Activated CD4-positive, alpha-beta T cell treated with anti-CD3 and anti-CD28 coated beads, Interleukin-2, amount 50 U/mL, for 16 hours (primary cell): ENCODE measurements at regions not wholly inside any gene's neighbourhood (a gene's known extent, or its start where the extent isn't known, plus 50 kb on each side); places are given as distances from the start of the nearest gene placed in this dataset.
"Not testable (repeated sequence)": the region's sequence is repeated elsewhere in the genome, so short reads cannot be mapped to it uniquely, and the experiment has no call there.

ENCODE experiments used
- DNase-seq: peaks from one replicate; pipeline ENCODE4 v3.0.0-alpha.2; 2020

GRCh38 chr3:147471741-147472140 is 62.6 kb downstream of the ZIC1 start:
- DNase-seq = no peak

- no peak for DNase-seq
Observed at GRCh38 chr3:147472846-147473245, 63.7 kb downstream of the ZIC1 start.

GRCh38 chr3:147483145-147483544 is 74.0 kb downstream of the ZIC1 start:
- no peak for DNase-seq

DNA sequence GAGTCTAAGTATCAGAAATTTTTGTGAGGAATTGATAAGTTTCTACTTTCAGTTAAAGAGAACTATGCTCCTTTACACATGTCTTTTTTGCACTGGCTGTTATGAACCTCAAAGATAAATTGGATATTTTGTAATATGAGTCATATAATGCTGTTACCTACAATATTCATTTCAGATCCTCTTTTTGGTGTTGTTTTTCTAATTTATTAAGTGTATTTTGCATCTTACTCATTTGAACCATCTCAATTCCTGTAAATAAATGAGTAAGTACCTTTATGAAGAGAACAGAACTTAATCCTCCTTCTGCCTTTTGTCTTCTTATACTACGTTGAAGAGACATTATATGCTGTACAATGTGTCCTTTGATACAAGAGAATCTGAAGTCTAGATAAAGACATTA is 74.4 kb downstream of the ZIC1 start:
- DNase-seq = no peak

GRCh38 chr3:147493065-147493464 is 83.9 kb downstream of the ZIC1 start:
- DNase-seq = no peak

- no peak for DNase-seq
Observed at GRCh38 chr3:147493666-147494065, 84.5 kb downstream of the ZIC1 start.

DNA sequence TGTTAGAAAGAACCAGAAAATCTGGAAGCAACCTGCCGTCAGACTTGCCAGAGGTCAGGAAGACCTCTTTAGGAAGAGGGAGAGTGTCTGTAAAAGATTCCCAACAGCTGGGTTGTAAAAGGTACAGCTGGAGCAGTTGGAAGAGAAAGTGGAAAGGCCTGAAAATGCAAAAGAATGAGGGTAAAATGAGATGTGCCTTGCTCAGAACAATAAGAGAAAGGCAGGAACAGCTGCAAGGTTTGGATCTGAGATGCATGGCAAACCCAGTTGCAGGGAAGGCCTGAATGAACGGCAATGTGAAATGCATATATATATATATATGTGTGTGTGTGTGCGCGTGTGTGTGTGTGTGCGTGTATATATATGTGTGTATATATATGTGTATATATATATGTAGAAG is 88.1 kb downstream of the ZIC1 start:
- no peak for DNase-seq

- no peak for DNase-seq
Observed at GRCh38 chr3:147507638-147508286, 98.6 kb downstream of the ZIC1 start.

DNA sequence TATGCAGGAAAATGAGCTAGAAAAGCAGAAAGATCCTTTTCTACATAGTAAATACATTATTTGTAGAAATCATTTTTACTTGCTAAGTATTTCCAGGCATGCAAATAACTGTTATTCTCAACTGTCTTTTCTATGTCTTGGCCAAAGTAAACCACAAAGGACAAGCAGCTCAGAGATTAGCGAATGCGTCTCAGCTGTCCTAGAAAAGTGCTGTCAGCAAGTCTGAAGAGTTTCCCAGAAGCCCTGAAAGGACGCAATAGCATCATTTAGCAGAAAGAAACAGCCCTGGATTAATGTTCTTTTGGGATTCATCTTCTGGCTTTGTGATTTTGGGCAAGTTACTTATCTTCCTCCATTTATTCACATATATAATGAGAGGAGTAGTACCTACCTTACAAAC is 100.3 kb downstream of the ZIC1 start:
- DNase-seq = no peak

- DNase-seq = no peak
Observed at GRCh38 chr3:147513785-147514184, 104.6 kb downstream of the ZIC1 start.

DNA sequence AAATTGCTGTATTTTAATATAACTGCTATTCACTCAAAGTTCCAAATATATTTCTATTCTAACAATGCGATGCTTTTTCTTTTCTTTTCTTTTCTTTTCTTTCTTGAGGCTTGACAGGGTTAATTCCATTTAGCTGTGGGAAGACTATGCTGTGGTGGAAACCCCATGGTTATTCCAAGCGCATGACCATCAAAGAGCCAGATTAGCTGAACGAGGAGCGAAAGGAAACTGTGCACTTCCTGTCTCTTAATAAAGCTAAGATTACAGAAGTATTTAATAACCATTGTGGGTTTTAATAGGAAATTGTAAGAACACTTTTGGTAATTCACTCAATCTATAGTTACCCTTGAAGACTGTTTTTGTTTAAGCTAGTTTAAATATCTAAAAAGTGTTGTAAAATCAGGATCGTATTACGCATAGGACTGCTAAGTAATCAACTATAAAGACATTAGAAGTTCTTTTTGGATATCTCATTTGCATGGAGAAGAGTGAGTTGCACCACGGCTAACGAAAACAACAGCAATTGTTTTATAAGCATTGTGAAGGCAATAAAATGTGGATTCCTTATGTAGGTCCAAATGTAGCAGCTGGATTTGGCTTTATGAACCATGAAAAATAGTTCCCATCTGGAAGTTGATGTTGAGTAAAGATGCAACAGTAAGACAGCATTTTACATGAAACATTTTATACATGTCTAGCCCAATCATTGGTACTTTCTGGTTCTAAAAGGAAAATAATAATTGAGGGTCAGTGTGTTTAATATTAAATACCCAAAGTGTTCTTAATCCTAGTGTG is 105.4 kb downstream of the ZIC1 start:
- no peak for DNase-seq

- no peak for DNase-seq
Observed at GRCh38 chr3:147518465-147518864, 109.3 kb downstream of the ZIC1 start.

GRCh38 chr3:147521646-147522045 is 112.5 kb downstream of the ZIC1 start:
- DNase-seq = no peak

DNA sequence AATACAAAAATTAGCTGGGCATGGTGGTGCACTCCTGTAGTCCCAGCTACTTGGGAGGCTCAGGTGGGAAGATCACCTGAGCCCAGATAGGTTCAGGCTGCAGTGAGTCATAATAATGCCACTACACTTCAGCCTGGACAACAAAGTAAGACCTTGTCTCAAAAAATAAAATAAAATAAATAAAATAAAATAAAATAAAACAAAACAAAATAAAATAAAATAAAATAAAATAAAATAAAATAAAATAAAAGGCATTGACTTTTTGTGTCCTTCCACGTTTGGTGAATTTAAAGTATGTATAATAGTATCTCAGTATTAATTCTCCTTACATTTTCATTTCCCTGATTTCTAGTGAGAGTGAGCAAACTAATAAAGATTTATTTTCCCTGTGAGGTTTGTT is 113.6 kb downstream of the ZIC1 start:
- not testable (repeated sequence) for DNase-seq

DNA sequence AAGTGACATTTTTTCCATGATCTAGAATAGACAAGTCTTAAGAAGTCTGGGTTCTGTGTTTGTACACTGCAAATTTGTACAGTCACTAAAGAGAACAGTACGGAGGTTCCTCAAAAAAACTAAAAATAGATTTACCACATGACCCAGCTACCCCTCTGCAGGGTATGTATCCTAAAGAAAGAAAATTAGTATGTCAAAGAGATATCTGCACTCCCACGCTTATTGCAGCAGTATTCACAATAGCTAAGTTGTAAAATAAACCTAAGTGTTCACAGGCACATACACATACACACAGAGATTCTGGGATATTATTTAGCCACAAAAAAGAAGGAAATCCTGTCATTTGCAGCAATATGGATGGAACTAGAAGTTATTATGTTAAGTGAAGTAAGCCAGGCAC is 120.4 kb downstream of the ZIC1 start:
- no peak for DNase-seq

GRCh38 chr3:147538034-147538433 is 128.9 kb downstream of the ZIC1 start:
- no peak for DNase-seq

- DNase-seq = no peak
Observed at GRCh38 chr3:147540921-147541320, 131.8 kb downstream of the ZIC1 start.

GRCh38 chr3:147544290-147544689 is 135.1 kb downstream of the ZIC1 start:
- no peak for DNase-seq

GRCh38 chr3:147551491-147551890 is 142.3 kb downstream of the ZIC1 start:
- DNase-seq = no peak

DNA sequence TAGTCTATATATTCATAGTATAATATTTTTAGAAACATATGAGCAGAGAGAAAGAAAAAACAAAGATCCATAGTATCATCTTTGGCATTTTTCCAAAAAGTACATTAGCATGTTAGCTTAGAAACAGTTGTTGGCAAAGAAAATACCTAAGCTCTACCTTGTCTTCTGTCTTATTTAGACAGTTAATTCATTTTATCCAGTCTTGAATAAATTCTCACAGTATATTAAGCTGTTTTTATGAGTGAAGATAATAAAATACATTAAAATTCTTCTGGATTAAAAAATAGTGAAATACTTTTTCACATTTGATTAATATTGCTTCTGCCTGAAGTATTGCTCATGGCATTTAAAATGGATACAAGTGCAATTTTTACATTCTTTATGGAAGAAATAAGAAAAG is 145.2 kb downstream of the ZIC1 start:
- DNase-seq = no peak

GRCh38 chr3:147572970-147573340 is 163.8 kb downstream of the ZIC1 start:
- no peak for DNase-seq

DNA sequence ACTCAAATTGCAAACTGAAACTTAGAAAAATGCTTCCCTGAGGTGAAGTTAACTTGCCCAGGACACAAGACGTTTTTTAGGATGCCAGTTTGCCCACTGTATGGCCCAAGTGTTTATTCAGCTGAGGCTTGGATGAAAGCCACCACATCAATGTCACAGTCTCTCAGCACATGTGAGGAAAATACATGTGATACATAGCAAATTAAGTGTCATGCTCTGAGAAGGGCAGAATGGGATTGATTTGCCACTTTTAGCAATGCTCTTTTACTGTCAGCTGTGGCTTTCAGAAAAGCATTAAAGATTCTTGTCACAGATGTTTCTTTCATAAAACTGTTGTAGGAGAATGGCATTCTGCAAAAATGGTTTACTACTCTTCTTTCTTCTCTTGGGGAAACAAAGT is 165.5 kb downstream of the ZIC1 start:
- DNase-seq = no peak

GRCh38 chr3:147575391-147575790 is 166.2 kb downstream of the ZIC1 start:
- no peak for DNase-seq

DNA sequence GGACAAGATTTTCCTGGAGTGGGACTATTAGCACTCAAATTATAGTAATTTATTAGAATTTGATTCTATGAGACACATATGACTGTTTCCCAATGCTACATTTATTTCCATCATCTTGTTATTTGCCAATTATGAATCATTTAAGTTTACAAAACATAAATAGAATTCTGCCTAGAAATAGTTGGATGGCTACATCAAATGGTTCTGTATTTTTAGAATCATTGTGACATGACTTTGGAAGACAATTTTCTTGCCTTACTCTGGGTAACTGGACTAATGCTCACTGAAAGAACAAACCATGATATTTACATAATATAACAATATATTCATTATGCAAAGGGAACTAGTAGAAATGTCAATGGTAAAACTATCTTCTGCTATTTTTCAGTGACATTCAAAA is 173.5 kb downstream of the ZIC1 start:
- DNase-seq = no peak

GRCh38 chr3:147589016-147589415 is 179.9 kb downstream of the ZIC1 start:
- DNase-seq = no peak
